HepG2 (cell line): ENCODE measurements at regions not wholly inside any gene's neighbourhood (a gene's known extent, or its start where the extent isn't known, plus 50 kb on each side); places are given as distances from the start of the nearest gene placed in this dataset.

Experiments used
- ASH2L ChIP-seq: fragments of 300-600, 200-600 bp; sonication (generic); IDR thresholded peaks from 2 replicates; pipeline ENCODE4 v1.7.0; 2017; ENCODE audit warnings: low read depth, mild to moderate bottlenecking, moderate library complexity, mixed read lengths, low read length; ENCODE audit not compliant: insufficient read length
- ATF7 ChIP-seq, 2 experiments: fragments of 450-650 bp in 1 of 2; sonication (generic) in 1 of 2; formaldehyde crosslinking in 1 of 2; IDR thresholded peaks; 2 replicates each; pipeline versions ENCODE4 v1.4.0 to v1.6.1; 2016 to 2020; ENCODE audit warnings: antibody characterized with exemption in 1 of 2, mild to moderate bottlenecking in 1 of 2, missing genetic modification reagents in 1 of 2
- CREB1 ChIP-seq, 2 experiments: fragments of 450-650 bp in 1 of 2; IDR thresholded peaks; 2 replicates each; pipeline ENCODE4 v1.6.1; 2016 to 2017; ENCODE audit warnings: control low read depth in 1 of 2, mild to moderate bottlenecking in 1 of 2, missing compliant biosample characterization in 1 of 2, missing genetic modification characterization in 1 of 2
- CREM ChIP-seq, 2 experiments: sonication (generic) in 1 of 2; formaldehyde crosslinking in 1 of 2; IDR thresholded peaks; 2 replicates each; pipeline versions ENCODE4 v1.4.0 to v1.6.1; 2016 to 2020; ENCODE audit warnings: antibody characterized with exemption in 1 of 2, mild to moderate bottlenecking in 1 of 2, missing genetic modification reagents in 1 of 2
- ETV5 ChIP-seq: IDR thresholded peaks from 2 replicates; pipeline ENCODE4 v1.6.1; 2018; ENCODE audit warnings: missing biosample characterization, missing genetic modification reagents, inconsistent platforms, borderline replicate concordance
- FOXO1 ChIP-seq: sonication (generic); formaldehyde crosslinking; IDR thresholded peaks from 2 replicates; pipeline ENCODE4 v1.4.0; 2020; ENCODE audit warnings: missing genetic modification reagents
- GATAD1 ChIP-seq: IDR thresholded peaks from 2 replicates; pipeline ENCODE4 v1.6.1; 2016; ENCODE audit warnings: missing genetic modification reagents, missing compliant biosample characterization
- GATAD2A ChIP-seq: IDR thresholded peaks from 2 replicates; pipeline ENCODE4 v1.6.1; 2016
- HDAC1 ChIP-seq: sonication (generic); formaldehyde crosslinking; IDR thresholded peaks from 2 replicates; pipeline ENCODE4 v1.5.1; 2020; ENCODE audit warnings: mild to moderate bottlenecking, missing genetic modification reagents
- HMG20A ChIP-seq: IDR thresholded peaks from 2 replicates; pipeline ENCODE4 v1.6.1; 2016; ENCODE audit warnings: borderline replicate concordance
- KLF16 ChIP-seq, 2 experiments: sonication (generic) in 1 of 2; formaldehyde crosslinking in 1 of 2; IDR thresholded peaks; 2 replicates each; pipeline versions ENCODE4 v1.6.1 to v1.8.0; 2016 to 2023; ENCODE audit warnings: missing genetic modification reagents in 2 of 2, missing compliant biosample characterization in 1 of 2
- MED1 ChIP-seq: sonication (generic); formaldehyde crosslinking; IDR thresholded peaks from 2 replicates; pipeline ENCODE4 v1.4.0; 2020; ENCODE audit warnings: missing genetic modification reagents
- MEIS1 ChIP-seq: sonication (generic); formaldehyde crosslinking; IDR thresholded peaks from 2 replicates; pipeline ENCODE4 v1.9.0; 2021; ENCODE audit warnings: mild to moderate bottlenecking, missing genetic modification reagents, moderate library complexity, borderline replicate concordance
- NCOR1 ChIP-seq: fragments of 200-600 bp; sonication (generic); IDR thresholded peaks from 2 replicates; pipeline ENCODE4 v1.7.0; 2017; ENCODE audit warnings: antibody characterized with exemption, low read length, borderline replicate concordance
- NFATC3 ChIP-seq: sonication (generic); formaldehyde crosslinking; IDR thresholded peaks from 2 replicates; pipeline ENCODE4 v1.5.1; 2020; ENCODE audit warnings: mild to moderate bottlenecking, missing genetic modification reagents
- RNF2 ChIP-seq: fragments of 450-650 bp; conservative IDR thresholded peaks from 2 replicates; pipeline ENCODE4 v1.6.1; 2016; ENCODE audit warnings: low read depth
- RXRB ChIP-seq: IDR thresholded peaks from 2 replicates; pipeline ENCODE4 v1.6.1; 2016; ENCODE audit warnings: borderline replicate concordance, missing genetic modification reagents, missing compliant biosample characterization
- SMAD3 ChIP-seq: sonication (generic); formaldehyde crosslinking; IDR thresholded peaks from 2 replicates; pipeline ENCODE4 v1.4.0; 2020; ENCODE audit warnings: missing genetic modification reagents
- SMC3 ChIP-seq: IDR thresholded peaks from 2 replicates; pipeline ENCODE4 v1.6.1; 2011; ENCODE audit warnings: low read length, improper control_type of control experiment
- TGIF2 ChIP-seq: IDR thresholded peaks from 2 replicates; pipeline ENCODE4 v1.6.1; 2016; ENCODE audit warnings: control low read depth, missing compliant biosample characterization
- XBP1 ChIP-seq: sonication (generic); formaldehyde crosslinking; IDR thresholded peaks from 2 replicates; pipeline ENCODE4 v1.5.0; 2020; ENCODE audit warnings: missing genetic modification reagents
- ZC3H4 ChIP-seq: sonication (generic); formaldehyde crosslinking; IDR thresholded peaks from 2 replicates; pipeline ENCODE4 v1.4.0; 2020; ENCODE audit warnings: missing genetic modification reagents, borderline replicate concordance
- ZNF124 ChIP-seq: sonication (generic); formaldehyde crosslinking; IDR thresholded peaks from 2 replicates; pipeline ENCODE4 v1.4.0; 2020; ENCODE audit warnings: missing genetic modification reagents
- ZNF207 ChIP-seq: fragments of 450-650 bp; IDR thresholded peaks from 2 replicates; pipeline ENCODE4 v1.6.1; 2016; ENCODE audit warnings: antibody characterized with exemption, borderline replicate concordance
- ZNF30 ChIP-seq: sonication (generic); formaldehyde crosslinking; IDR thresholded peaks from 2 replicates; pipeline ENCODE4 v1.5.0; 2020; ENCODE audit warnings: mild to moderate bottlenecking, missing genetic modification reagents
- ZNF713 ChIP-seq: sonication (generic); formaldehyde crosslinking; IDR thresholded peaks from 2 replicates; pipeline ENCODE4 v1.4.0; 2020; ENCODE audit warnings: mild to moderate bottlenecking, missing genetic modification reagents
- TF ChIP-seq, protein P1 (sequence below): IDR thresholded peaks from 2 replicates; pipeline ENCODE4 v1.6.1; 2016; ENCODE audit warnings: low read depth
- TF ChIP-seq, protein P2 (sequence below): sonication (generic); formaldehyde crosslinking; IDR thresholded peaks from 2 replicates; pipeline ENCODE4 v1.8.1; 2023; ENCODE audit warnings: mild to moderate bottlenecking, moderate library complexity, missing genetic modification reagents

DNA sequence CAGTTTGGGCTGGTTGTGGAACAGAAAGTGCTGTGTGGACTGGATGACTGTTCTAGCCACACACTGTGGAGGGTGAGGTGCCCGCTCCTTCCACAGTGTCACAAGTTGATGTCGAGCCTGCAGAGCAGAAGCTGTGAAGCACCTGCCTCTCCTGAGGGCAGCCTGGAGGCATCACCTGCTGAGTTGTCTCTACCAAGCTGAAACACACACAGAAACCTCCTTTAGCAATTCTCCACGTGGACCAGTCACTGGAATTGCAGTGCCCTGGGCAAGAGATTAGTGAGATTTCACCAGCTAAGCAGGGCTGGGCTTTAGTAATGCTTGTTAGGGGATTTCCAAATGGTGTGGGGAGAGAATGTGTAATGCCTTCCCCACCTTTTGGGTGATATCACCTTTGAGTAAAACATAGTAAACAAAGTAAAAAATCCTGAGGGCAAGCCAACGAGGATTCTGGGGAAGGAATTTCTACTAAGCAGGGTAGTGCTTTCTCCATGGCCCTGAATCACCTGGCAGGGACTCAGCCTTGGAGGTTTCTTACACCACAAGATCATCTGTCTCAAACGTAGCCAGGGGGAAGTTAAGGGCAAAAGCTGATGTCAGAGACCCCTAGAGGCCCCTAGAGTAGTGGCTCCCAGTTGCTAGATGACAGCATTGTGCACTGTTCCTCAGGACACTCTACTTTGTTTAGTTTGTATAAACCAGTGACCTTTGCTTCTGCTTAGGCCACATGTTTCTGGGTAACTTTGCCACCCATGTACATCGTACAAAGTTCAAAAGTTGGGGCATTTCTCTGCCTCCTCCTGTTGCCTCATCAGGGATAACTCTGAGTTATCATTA lies 233.1 kb upstream of the IGFBP3 start (continued):
- TF ChIP-seq MEIS1: peak; percentile 51; the same call in 1 of the 2 replicates
- TF ChIP-seq ZNF713 (CRISPR knock-in tag): no peak
- TF ChIP-seq GATAD1 (CRISPR knock-in tag): peak; percentile 45; the same call in 1 of the 2 replicates
- TF ChIP-seq XBP1 (CRISPR knock-in tag): no peak
- TF ChIP-seq ZNF124 (CRISPR knock-in tag): no peak
- TF ChIP-seq TGIF2 (CRISPR knock-in tag): peak; percentile 23; the same call in 1 of the 2 replicates
- 0 out of 2 replicates have a peak, but pooled peaks have one; percentile 20 for TF ChIP-seq ATF7 (IDR thresholded peaks at IDR 0.05)
- TF ChIP-seq ATF7 (CRISPR knock-in tag; IDR thresholded peaks at IDR 0.05): no peak
- 0 out of 2 replicates have a peak, but pooled peaks have one; percentile 15 for TF ChIP-seq RNF2
- TF ChIP-seq RXRB (CRISPR knock-in tag): peak; percentile 97
- peak; percentile 84 for TF ChIP-seq GATAD2A (CRISPR knock-in tag)
- TF ChIP-seq FOXO1 (CRISPR knock-in tag): peak; percentile 52; the same call in 1 of the 2 replicates
- TF ChIP-seq ASH2L: peak; percentile 50
- TF ChIP-seq HMG20A (CRISPR knock-in tag): peak; percentile 84
- TF ChIP-seq CREM (IDR thresholded peaks at IDR 0.05): peak; percentile 59
- no peak for TF ChIP-seq CREM (CRISPR knock-in tag; IDR thresholded peaks at IDR 0.05)
- TF ChIP-seq, protein P1, sequence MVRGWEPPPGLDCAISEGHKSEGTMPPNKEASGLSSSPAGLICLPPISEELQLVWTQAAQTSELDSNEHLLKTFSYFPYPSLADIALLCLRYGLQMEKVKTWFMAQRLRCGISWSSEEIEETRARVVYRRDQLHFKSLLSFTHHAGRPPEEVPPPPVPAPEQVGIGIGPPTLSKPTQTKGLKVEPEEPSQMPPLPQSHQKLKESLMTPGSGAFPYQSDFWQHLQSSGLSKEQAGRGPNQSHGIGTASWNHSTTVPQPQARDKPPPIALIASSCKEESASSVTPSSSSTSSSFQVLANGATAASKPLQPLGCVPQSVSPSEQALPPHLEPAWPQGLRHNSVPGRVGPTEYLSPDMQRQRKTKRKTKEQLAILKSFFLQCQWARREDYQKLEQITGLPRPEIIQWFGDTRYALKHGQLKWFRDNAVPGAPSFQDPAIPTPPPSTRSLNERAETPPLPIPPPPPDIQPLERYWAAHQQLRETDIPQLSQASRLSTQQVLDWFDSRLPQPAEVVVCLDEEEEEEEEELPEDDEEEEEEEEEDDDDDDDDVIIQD (CRISPR knock-in tag): peak; percentile 77; the same call in 1 of the 2 replicates
- peak; percentile 46; the same call in 1 of the 2 replicates for TF ChIP-seq MED1
- TF ChIP-seq SMC3: peak; percentile 6; the same call in 1 of the 2 replicates
- TF ChIP-seq KLF16 (CRISPR knock-in tag; IDR thresholded peaks at IDR 0.05): peak in 1 of 2 experiments; percentile 64; a peak in 1 of 4 replicates
- TF ChIP-seq, protein P2, sequence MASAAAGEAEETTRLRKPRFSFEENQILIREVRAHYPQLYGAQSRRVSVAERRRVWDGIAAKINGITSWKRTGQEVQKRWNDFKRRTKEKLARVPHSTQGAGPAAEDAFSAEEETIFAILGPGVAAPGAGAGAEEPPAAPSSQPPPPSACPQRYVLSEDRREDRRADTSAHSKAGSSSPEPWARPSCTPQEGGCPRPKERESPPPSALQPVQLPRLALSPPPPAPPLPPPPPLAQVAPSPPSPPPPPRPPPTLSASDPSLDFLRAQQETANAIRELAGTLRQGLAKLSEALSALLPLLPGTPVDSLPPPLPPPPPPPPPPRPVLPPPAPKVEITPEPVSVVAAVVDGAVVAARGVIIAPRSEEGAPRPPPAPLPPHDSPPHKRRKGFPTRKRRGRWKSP: 0 out of 2 replicates have a peak, but pooled peaks have one; percentile 46
- TF ChIP-seq ZNF207: no peak
- no peak for TF ChIP-seq ZNF30 (CRISPR knock-in tag)
- TF ChIP-seq NCOR1: peak; percentile 90
- TF ChIP-seq CREB1 (IDR thresholded peaks at IDR 0.05): no peak
- TF ChIP-seq CREB1 (CRISPR knock-in tag; IDR thresholded peaks at IDR 0.05): peak; percentile 19; the same call in 1 of the 2 replicates
- no peak for TF ChIP-seq ZC3H4
- TF ChIP-seq NFATC3 (CRISPR knock-in tag): no peak
- TF ChIP-seq SMAD3: peak; percentile 63; the same call in 1 of the 2 replicates
- TF ChIP-seq ETV5: peak; percentile 16; the same call in 1 of the 2 replicates
- peak; percentile 27; the same call in 1 of the 2 replicates for TF ChIP-seq HDAC1 (CRISPR knock-in tag)
